Stimulated activated CD8-positive, alpha-beta memory T cell treated with anti-CD3 and anti-CD28 coated beads, Interleukin-15, amount 100 ng/mL, for 1 hour (primary cell): ENCODE measurements at regions not wholly inside any gene's neighbourhood (a gene's known extent, or its start where the extent isn't known, plus 50 kb on each side); places are given as distances from the start of the nearest gene placed in this dataset.

Experiments
- DNase-seq: peaks from one replicate; pipeline ENCODE4 v3.0.0-alpha.2; 2020; ENCODE audit warnings: low read depth

GRCh38 chr7:440059-440749 is 79.4 kb downstream of the PDGFA start:
- no peak for DNase-seq

- DNase-seq, result no peak
Observed at GRCh38 chr7:441684-442421, 77.8 kb downstream of the PDGFA start.

GRCh38 chr7:442457-442856 is 77.2 kb downstream of the PDGFA start:
- no peak for DNase-seq

GRCh38 chr7:443279-443833 is 76.3 kb downstream of the PDGFA start:
- DNase-seq, result no peak

DNA sequence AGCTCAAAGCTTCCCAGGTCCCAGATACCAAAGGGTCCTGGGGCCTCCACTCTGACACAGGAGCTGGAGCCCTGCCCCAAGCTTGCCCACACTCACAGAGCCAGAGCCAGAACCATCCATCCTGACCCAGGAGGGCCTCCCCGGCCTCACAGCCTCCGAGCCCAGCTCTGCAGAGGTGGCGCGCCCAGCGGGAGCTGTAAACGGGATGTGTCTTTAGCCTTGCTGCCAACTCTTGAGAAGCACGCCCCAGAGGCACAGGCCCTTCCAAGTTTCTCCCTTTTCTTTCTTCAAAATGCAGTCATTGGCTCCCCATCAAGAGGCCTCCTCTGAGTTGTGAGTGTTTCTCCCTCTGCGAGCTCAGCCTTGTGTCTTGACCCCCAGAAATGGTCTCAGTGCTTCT is 75.0 kb downstream of the PDGFA start:
- no peak for DNase-seq

- no peak for DNase-seq
Observed at GRCh38 chr7:445020-445419, 74.6 kb downstream of the PDGFA start.

DNA sequence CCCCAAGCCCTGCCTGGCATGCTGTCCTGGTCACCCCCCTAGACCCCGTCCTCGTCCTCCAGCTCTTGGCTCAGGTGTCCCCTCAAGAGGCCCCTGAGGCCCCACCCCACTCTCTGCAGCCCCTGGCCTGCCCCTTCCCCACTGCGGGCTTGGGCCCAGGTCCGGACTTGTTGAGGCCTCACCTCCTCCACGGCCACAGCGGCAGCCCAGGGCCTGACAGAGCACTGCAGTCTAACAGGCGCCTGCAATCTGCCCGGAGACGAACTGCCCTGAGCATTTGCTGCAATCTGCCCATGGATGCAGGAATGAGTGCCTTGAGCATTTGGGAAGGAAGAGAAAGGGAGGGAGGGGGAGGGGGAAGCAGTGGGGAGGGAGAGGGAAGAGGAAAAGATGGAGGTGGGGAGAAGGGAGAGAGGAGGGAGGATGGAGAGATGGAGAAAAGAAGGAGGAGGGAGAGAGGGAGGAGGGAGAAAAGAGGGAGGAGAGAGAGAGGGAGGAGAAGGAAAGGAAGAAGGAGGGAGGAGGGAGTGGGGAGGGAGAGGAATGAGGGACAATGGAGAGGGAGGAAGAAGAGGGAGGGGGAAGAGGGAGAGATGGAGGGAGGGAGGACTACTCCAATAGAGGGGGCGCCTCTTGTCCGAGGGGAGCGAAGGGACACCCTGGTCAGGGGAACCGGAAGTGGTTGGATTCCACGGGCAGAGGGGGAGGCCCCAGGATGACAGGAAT is 73.9 kb downstream of the PDGFA start:
- no peak for DNase-seq

DNA sequence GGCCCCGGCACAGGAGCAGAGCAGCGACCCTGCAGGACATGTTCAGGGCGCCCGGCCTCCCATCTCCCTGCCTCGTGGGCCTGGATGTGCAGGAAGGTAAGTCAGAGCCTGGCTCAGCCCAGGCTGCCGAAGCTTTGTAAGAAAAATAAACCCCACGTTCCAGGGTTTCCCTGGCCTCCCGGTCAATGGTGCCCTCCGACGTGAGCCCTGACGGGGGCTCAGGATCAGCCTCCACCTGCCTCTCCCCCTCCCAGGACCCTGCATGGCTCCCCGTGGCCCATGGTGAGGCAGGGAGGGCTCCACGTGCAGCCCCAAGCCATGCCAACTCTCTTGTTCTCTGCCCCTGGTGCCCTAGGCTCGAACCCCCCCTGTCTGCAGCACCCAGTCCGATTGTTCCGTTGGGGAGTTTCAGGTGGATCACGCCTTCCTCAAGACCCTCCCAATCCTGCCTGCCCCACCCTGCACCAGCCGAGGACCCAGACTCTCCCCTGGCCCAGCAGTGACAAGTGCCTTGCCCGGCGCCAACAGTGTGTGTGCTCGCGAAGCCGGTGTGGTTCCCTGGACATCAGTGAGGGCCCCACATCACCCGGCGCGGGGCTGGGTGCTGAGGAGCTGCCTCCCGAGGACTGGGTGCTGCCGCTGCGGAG is 73.2 kb downstream of the PDGFA start:
- DNase-seq, result no peak
